ENCODE measurements at regions not wholly inside any gene's neighbourhood (a gene's known extent, or its start where the extent isn't known, plus 50 kb on each side); places are given as distances from the start of the nearest gene placed in this dataset.

DNA sequence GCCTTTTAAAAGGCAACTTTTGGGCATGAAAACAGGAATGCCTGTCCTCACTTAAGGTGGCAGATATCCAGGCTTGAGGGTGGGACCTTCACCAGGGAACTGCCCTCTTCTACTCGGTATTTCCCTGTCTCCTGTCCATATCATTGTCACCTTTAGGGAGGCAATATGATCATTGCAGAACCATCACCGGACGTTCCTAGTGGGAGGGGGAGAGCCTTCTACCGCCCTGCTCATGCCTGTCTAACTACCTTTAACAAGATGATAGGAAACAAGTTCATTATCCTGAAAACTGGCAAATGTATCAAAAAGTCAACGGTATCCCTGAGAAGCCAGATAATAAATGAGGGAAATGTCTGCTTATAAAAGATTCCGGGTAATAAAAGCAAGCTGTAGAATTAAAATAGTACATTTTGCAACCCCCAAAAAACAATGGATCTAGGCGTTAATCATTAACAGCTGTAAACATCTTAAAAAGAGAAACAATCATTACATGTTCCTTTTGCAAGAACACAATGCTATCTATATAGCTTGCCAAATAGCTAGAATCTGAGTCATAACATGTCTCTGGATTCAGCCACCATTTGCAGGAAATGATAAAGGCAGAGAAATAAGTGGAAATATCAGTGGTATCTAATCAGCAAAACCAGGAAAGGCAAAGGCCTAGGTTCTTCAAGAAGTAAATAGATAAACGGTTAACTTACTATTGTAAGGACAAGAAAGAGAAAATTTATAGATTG lies 852.9 kb upstream of the ADGRL4 start:
- TF ChIP-seq CTCF (IDR thresholded peaks at IDR 0.05) (no peak), POLR2AphosphoS5 (IDR thresholded peaks at IDR 0.05) (no peak)

All from prostate gland (tissue), 2 donors.